ENCODE measurements at regions not wholly inside any gene's neighbourhood (a gene's known extent, or its start where the extent isn't known, plus 50 kb on each side); places are given as distances from the start of the nearest gene placed in this dataset.

GRCh38 chr13:48857576-48857975 is 118.1 kb upstream of the FNDC3A start:
- Histone ChIP-seq H3K4me3 (ENCODE audit: low read length) (no peak overlapping the region), H3K9me3 (ENCODE audit: control insufficient read depth, insufficient read depth, low read length) (no peaks in the 10 kb centered on the region), H4K20me1 (ENCODE audit: control insufficient read depth, insufficient read depth, low read depth, low read length) (no peaks in the 10 kb centered on the region), H3K79me2 (ENCODE audit: control insufficient read depth, low read length) (no peaks in the 10 kb centered on the region), H3K4me1 (ENCODE audit: control insufficient read depth, low read length) (no peaks in the 10 kb centered on the region), H3F3A (ENCODE audit: control insufficient read depth, insufficient read depth) (no peaks in the 10 kb centered on the region), H3K36me3 (ENCODE audit: control insufficient read depth, low read length) (no peaks in the 10 kb centered on the region), H3K27ac (ENCODE audit: low read depth, low read length) (no peak overlapping the region), H3K4me2 (ENCODE audit: low read length) (no peak overlapping the region), H3K9me2 (replicated peaks; ENCODE audit: control insufficient read depth, low read length) (no peaks in the 10 kb centered on the region; the same call in 1 of the 2 replicates), H3K27me3 (ENCODE audit: control insufficient read depth, low read length) (no peaks in the 10 kb centered on the region)
- TF ChIP-seq EZH2phosphoT487 (IDR thresholded peaks at IDR 0.05; ENCODE audit: borderline replicate concordance, low read length) (no peak), CTCF (IDR thresholded peaks at IDR 0.05; ENCODE audit: low read depth, low read length, poor library complexity, severe bottlenecking) (no peak)

- Histone ChIP-seq H3K4me2 (ENCODE audit: low read length) (no peak overlapping the region), H3F3A (ENCODE audit: control insufficient read depth, insufficient read depth) (no peaks in the 10 kb centered on the region), H3K4me3 (ENCODE audit: low read length) (no peak overlapping the region), H3K9me3 (ENCODE audit: control insufficient read depth, insufficient read depth, low read length) (no peaks in the 10 kb centered on the region), H3K36me3 (ENCODE audit: control insufficient read depth, low read length) (no peaks in the 10 kb centered on the region), H3K4me1 (ENCODE audit: control insufficient read depth, low read length) (no peaks in the 10 kb centered on the region), H3K27me3 (ENCODE audit: control insufficient read depth, low read length) (no peaks in the 10 kb centered on the region), H3K27ac (ENCODE audit: low read depth, low read length) (no peak overlapping the region), H4K20me1 (ENCODE audit: control insufficient read depth, insufficient read depth, low read depth, low read length) (no peaks in the 10 kb centered on the region), H3K9me2 (replicated peaks; ENCODE audit: control insufficient read depth, low read length) (no peaks in the 10 kb centered on the region; the same call in 1 of the 2 replicates), H3K79me2 (ENCODE audit: control insufficient read depth, low read length) (no peaks in the 10 kb centered on the region)
- TF ChIP-seq EZH2phosphoT487 (IDR thresholded peaks at IDR 0.05; ENCODE audit: borderline replicate concordance, low read length) (no peak), CTCF (IDR thresholded peaks at IDR 0.05; ENCODE audit: low read depth, low read length, poor library complexity, severe bottlenecking) (no peak)
Observed at GRCh38 chr13:48858122-48858902, 117.4 kb upstream of the FNDC3A start.

DNA sequence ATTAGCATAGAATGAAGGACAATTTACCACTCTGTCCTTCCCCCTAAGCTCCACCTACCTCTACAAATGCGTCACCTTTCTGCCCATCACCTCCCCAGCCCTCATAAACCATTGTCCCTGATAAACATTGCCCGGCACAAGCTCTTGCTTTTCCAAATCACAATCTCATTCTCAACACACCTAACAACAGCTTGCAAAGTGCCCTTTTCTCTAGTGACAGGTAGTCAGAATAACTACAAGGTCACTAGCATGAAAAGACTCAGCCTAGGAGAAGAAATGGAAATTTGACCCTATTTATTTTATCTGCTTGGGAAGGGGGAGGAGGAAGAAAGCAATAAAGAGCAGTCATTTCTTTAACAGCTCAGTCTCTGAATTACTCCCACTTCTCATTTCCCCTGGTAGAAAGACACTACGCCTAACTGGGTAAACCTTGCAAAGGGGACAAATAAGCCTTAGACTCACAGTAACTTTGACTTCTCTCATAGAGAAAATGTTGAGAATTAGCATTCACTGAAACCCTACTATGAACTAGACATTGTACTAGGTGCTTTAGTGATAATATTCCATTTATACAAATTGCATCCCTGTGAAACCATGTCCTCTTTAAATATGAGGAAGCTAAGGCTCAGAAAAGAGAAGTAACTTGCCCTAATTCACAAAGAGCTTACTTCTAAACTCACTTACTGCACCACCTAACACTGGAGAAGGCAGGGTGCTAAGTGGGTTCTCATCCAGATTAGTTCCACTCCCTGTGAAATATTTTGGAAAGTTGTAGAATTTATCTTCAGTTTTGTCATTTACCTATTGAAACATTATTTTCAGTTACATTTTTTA is 116.2 kb upstream of the FNDC3A start:
- H4K20me1 ChIP-seq (ENCODE audit: control insufficient read depth, insufficient read depth, low read depth, low read length) = no peaks in the 10 kb centered on the region
- no peaks in the 10 kb centered on the region for H3K4me1 ChIP-seq (ENCODE audit: control insufficient read depth, low read length)
- no peaks in the 10 kb centered on the region; the same call in 1 of the 2 replicates for H3K27me3 ChIP-seq (ENCODE audit: control insufficient read depth, low read length)
- H3K79me2 ChIP-seq (ENCODE audit: control insufficient read depth, low read length) = no peaks in the 10 kb centered on the region
- H3K9me2 ChIP-seq (replicated peaks; ENCODE audit: control insufficient read depth, low read length) = no peaks in the 10 kb centered on the region; the same call in 1 of the 2 replicates
- no peak overlapping the region for H3K27ac ChIP-seq (ENCODE audit: low read depth, low read length)
- H3K4me2 ChIP-seq (ENCODE audit: low read length) = no peak overlapping the region
- TF ChIP-seq CTCF (IDR thresholded peaks at IDR 0.05; ENCODE audit: low read depth, low read length, poor library complexity, severe bottlenecking) (no peak), EZH2phosphoT487 (IDR thresholded peaks at IDR 0.05; ENCODE audit: borderline replicate concordance, low read length) (no peak)
- H3K9me3 ChIP-seq (ENCODE audit: control insufficient read depth, insufficient read depth, low read length) = no peaks in the 10 kb centered on the region
- no peaks in the 10 kb centered on the region for H3F3A ChIP-seq (ENCODE audit: control insufficient read depth, insufficient read depth)
- H3K4me3 ChIP-seq (ENCODE audit: low read length) = no peak overlapping the region
- no peaks in the 10 kb centered on the region for H3K36me3 ChIP-seq (ENCODE audit: control insufficient read depth, low read length)

Measured in DOHH2 (cell line).